OCI-LY3 (cell line): ENCODE measurements at regions not wholly inside any gene's neighbourhood (a gene's known extent, or its start where the extent isn't known, plus 50 kb on each side); places are given as distances from the start of the nearest gene placed in this dataset.

Experiments used
- H2AFZ ChIP-seq: fragments of 200-600, 300-600 bp; shearing (Covaris generic); 2 replicates; pipeline ENCODE4 v1.6.0; 2014; ENCODE audit warnings: antibody characterized with exemption, low read depth, low read length
- H3K27ac ChIP-seq: fragments of 200-600, 300-600 bp; sonication (generic); 2 replicates; pipeline ENCODE4 v1.5.1; 2014; ENCODE audit warnings: mild to moderate bottlenecking, low read length, moderate library complexity, mixed read lengths
- H3K27me3 ChIP-seq: fragments of 200-600, 300-600 bp; sonication (generic); 2 replicates; pipeline ENCODE4 v1.6.1; 2014; ENCODE audit warnings: low read depth, low read length, mixed read lengths
- H3K36me3 ChIP-seq: fragments of 200-600, 300-600 bp; sonication (generic); replicated peaks from 2 replicates; pipeline ENCODE3; 2014; ENCODE audit warnings: low read depth, low read length, mixed read lengths
- H3K4me1 ChIP-seq: fragments of 300-600, 200-600 bp; sonication (generic); 2 replicates; pipeline ENCODE4 v1.6.1; 2014; ENCODE audit warnings: low read length, mixed read lengths
- H3K4me2 ChIP-seq: fragments of 200-600, 300-600 bp; sonication (generic); 2 replicates; pipeline ENCODE4 v1.6.1; 2014; ENCODE audit warnings: low read length, mixed read lengths
- H3K4me3 ChIP-seq: fragments of 300-600, 200-600 bp; sonication (generic); 2 replicates; pipeline ENCODE4 v1.5.1; 2014; ENCODE audit warnings: antibody characterized with exemption, mild to moderate bottlenecking, low read length, moderate library complexity
- H3K79me2 ChIP-seq: fragments of 300-600, 200-600 bp; shearing (Covaris generic); 2 replicates; pipeline ENCODE4 v1.6.1; 2014; ENCODE audit warnings: mild to moderate bottlenecking, low read length, mixed read lengths
- H3K9ac ChIP-seq: fragments of 300-600, 200-600 bp; shearing (Covaris generic); 2 replicates; pipeline ENCODE4 v1.6.0; 2014; ENCODE audit warnings: mild to moderate bottlenecking, low read length, moderate library complexity
- H3K9me3 ChIP-seq: fragments of 200-600, 300-600 bp; shearing (Covaris generic); 2 replicates; pipeline ENCODE4 v1.6.1; 2014; ENCODE audit warnings: low read length, mixed read lengths; ENCODE audit not compliant: insufficient read depth
- H4K20me1 ChIP-seq: fragments of 200-600, 300-600 bp; sonication (generic); 2 replicates; pipeline ENCODE4 v1.6.1; 2016; ENCODE audit warnings: low read length, mixed read lengths; ENCODE audit not compliant: insufficient read depth
- EZH2phosphoT487 ChIP-seq: fragments of 200-600 bp; shearing (Covaris generic); IDR thresholded peaks from 2 replicates; pipeline ENCODE4 v1.6.1; 2018; ENCODE audit warnings: antibody characterized with exemption, mixed run types, low read depth
- TF ChIP-seq, protein P1 (sequence below): fragments of 200-600, 300-600 bp; sonication (generic); IDR thresholded peaks from 2 replicates; pipeline ENCODE4 v1.5.1; 2014; ENCODE audit warnings: antibody characterized with exemption, low read length, low read depth

DNA sequence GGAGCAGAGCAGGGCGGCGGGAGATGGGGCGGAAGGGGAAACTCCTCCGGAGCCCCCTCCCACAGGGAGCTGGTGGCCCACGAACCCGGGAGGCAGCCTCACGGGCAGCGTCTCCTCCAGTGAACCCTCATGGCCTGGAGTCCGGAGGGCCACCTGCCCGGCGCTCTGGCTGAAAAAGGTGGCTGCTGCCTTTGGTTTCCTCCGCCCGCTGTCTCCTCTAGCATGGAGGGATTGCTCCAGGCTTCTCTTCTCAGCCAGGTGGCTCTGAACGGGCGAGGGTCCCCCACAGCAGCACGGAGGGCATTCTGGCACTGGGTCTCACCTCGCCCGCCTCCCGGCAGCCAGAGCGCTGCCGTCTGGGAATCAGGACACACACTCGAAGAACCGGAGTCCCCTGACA lies 177.3 kb upstream of the PFKP start:
- Histone ChIP-seq H3K4me2 (no peak overlapping the region), H3K27me3 (no peaks in the 10 kb centered on the region), H3K79me2 (no peaks in the 10 kb centered on the region), H3K9ac (no peak overlapping the region), H3K27ac (no peak overlapping the region), H3K9me3 (no peaks in the 10 kb centered on the region), H3K4me3 (no peak overlapping the region), H4K20me1 (no peaks in the 10 kb centered on the region), H3K4me1 (no peaks in the 10 kb centered on the region), H3K36me3 (no peaks in the 10 kb centered on the region), H2AFZ (no peak overlapping the region)
- TF ChIP-seq, protein P1, sequence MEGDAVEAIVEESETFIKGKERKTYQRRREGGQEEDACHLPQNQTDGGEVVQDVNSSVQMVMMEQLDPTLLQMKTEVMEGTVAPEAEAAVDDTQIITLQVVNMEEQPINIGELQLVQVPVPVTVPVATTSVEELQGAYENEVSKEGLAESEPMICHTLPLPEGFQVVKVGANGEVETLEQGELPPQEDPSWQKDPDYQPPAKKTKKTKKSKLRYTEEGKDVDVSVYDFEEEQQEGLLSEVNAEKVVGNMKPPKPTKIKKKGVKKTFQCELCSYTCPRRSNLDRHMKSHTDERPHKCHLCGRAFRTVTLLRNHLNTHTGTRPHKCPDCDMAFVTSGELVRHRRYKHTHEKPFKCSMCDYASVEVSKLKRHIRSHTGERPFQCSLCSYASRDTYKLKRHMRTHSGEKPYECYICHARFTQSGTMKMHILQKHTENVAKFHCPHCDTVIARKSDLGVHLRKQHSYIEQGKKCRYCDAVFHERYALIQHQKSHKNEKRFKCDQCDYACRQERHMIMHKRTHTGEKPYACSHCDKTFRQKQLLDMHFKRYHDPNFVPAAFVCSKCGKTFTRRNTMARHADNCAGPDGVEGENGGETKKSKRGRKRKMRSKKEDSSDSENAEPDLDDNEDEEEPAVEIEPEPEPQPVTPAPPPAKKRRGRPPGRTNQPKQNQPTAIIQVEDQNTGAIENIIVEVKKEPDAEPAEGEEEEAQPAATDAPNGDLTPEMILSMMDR, result no peak
- TF ChIP-seq EZH2phosphoT487, result no peak

GRCh38 chr10:2888403-2889004 lies 178.8 kb upstream of the PFKP start:
- no peak overlapping the region for H3K9ac ChIP-seq
- H3K4me1 ChIP-seq, result no peaks in the 10 kb centered on the region
- no peaks in the 10 kb centered on the region for H3K79me2 ChIP-seq
- H3K27ac ChIP-seq, result no peak overlapping the region
- H3K4me2 ChIP-seq, result no peak overlapping the region
- H3K4me3 ChIP-seq, result no peak overlapping the region
- H3K36me3 ChIP-seq, result no peaks in the 10 kb centered on the region
- no peaks in the 10 kb centered on the region for H3K9me3 ChIP-seq
- no peaks in the 10 kb centered on the region for H3K27me3 ChIP-seq
- H4K20me1 ChIP-seq, result no peaks in the 10 kb centered on the region
- TF ChIP-seq EZH2phosphoT487, result no peak
- TF ChIP-seq, protein P1, result no peak
- H2AFZ ChIP-seq, result no peak overlapping the region

GRCh38 chr10:2887391-2888070 lies 179.8 kb upstream of the PFKP start:
- no peak overlapping the region for H3K27ac ChIP-seq
- TF ChIP-seq, protein P1, result no peak
- TF ChIP-seq EZH2phosphoT487, result no peak
- no peak overlapping the region for H3K4me3 ChIP-seq

DNA sequence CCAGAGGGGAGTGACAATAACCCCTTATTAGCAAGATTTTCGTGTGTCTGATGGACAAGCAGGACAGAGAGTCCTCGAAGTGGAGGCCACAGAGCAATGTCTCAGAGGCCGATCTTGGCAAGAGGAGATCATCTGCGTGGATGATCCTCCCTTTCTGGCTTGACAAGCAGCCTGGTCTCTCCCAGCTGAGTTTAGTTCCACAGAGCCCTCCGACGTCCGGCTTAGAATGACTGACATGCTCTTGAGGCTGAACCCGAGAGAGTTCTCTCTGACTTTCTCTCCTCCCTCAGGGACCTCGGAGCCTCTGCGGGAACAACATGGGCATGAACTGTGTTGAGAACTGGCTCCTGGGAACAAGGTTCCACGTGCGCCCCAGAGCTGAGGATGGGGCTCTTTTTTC lies 180.7 kb upstream of the PFKP start:
- H3K4me2 ChIP-seq, result no peak overlapping the region
- TF ChIP-seq, protein P1, result no peak
- TF ChIP-seq EZH2phosphoT487, result no peak
- no peak overlapping the region for H3K9ac ChIP-seq
- no peaks in the 10 kb centered on the region for H3K36me3 ChIP-seq
- 0 out of 2 replicates have a peak, but pooled peaks cover 7% of the 10 kb centered on the region for H3K27me3 ChIP-seq
- H3K27ac ChIP-seq, result no peak overlapping the region
- H3K4me1 ChIP-seq, result no peaks in the 10 kb centered on the region
- no peak overlapping the region for H2AFZ ChIP-seq
- no peaks in the 10 kb centered on the region for H3K9me3 ChIP-seq
- H4K20me1 ChIP-seq, result no peaks in the 10 kb centered on the region
- no peaks in the 10 kb centered on the region for H3K79me2 ChIP-seq
- H3K4me3 ChIP-seq, result no peak overlapping the region

More at GRCh38 chr10:2887391-2888070, 179.8 kb upstream of the PFKP start:
- Histone ChIP-seq H3K36me3 (no peaks in the 10 kb centered on the region), H3K9ac (no peak overlapping the region), H3K27me3 (0 out of 2 replicates have a peak, but pooled peaks cover 2% of the 10 kb centered on the region), H3K79me2 (no peaks in the 10 kb centered on the region), H2AFZ (no peak overlapping the region), H3K4me2 (no peak overlapping the region), H3K9me3 (no peaks in the 10 kb centered on the region), H4K20me1 (no peaks in the 10 kb centered on the region), H3K4me1 (no peaks in the 10 kb centered on the region)
